ENCODE measurements at regions not wholly inside any gene's neighbourhood (a gene's known extent, or its start where the extent isn't known, plus 50 kb on each side); places are given as distances from the start of the nearest gene placed in this dataset.
"Not testable (repeated sequence)": the region's sequence is repeated elsewhere in the genome, so short reads cannot be mapped to it uniquely, and the experiment has no call there.

GRCh38 chr6:15096894-15097837 lies 148.7 kb upstream of the JARID2 start:
- DNase-seq, result no peak

GRCh38 chr6:15101130-15101529 lies 144.7 kb upstream of the JARID2 start:
- no peak for DNase-seq

- no peak for DNase-seq
These were observed 143.6 kb upstream of the JARID2 start for GRCh38 chr6:15102241-15102640.

- DNase-seq, result no peak
These were observed 138.8 kb upstream of the JARID2 start for GRCh38 chr6:15106958-15107643.

GRCh38 chr6:15107644-15108382 lies 138.1 kb upstream of the JARID2 start:
- no peak for DNase-seq

GRCh38 chr6:15108383-15108715 lies 137.5 kb upstream of the JARID2 start:
- no peak for DNase-seq

- DNase-seq, result no peak
These were observed 136.4 kb upstream of the JARID2 start for GRCh38 chr6:15109338-15110090.

- no peak for DNase-seq
These were observed 135.0 kb upstream of the JARID2 start for GRCh38 chr6:15110726-15111354.

GRCh38 chr6:15111576-15111975 lies 134.3 kb upstream of the JARID2 start:
- DNase-seq, result not testable (repeated sequence)

GRCh38 chr6:15113587-15113986 lies 132.3 kb upstream of the JARID2 start:
- no peak for DNase-seq

GRCh38 chr6:15114061-15114460 lies 131.8 kb upstream of the JARID2 start:
- no peak for DNase-seq

GRCh38 chr6:15116889-15117288 lies 129.0 kb upstream of the JARID2 start:
- DNase-seq, result no peak

- no peak for DNase-seq
These were observed 124.4 kb upstream of the JARID2 start for GRCh38 chr6:15121443-15121842.

- DNase-seq, result no peak
These were observed 123.8 kb upstream of the JARID2 start for GRCh38 chr6:15121977-15122550.

- no peak for DNase-seq
These were observed 116.0 kb upstream of the JARID2 start for GRCh38 chr6:15129887-15130286.

GRCh38 chr6:15131234-15131633 lies 114.6 kb upstream of the JARID2 start:
- DNase-seq, result no peak

GRCh38 chr6:15131651-15132061 lies 114.2 kb upstream of the JARID2 start:
- DNase-seq, result no peak

GRCh38 chr6:15132167-15132566 lies 113.7 kb upstream of the JARID2 start:
- no peak for DNase-seq

GRCh38 chr6:15132854-15133670 lies 112.8 kb upstream of the JARID2 start:
- peak; percentile 50 for DNase-seq

- no peak for DNase-seq
These were observed 108.8 kb upstream of the JARID2 start for GRCh38 chr6:15137086-15137485.

GRCh38 chr6:15143086-15143485 lies 102.8 kb upstream of the JARID2 start:
- no peak for DNase-seq
